Adrenal gland (tissue), 9 donors: ENCODE measurements at regions not wholly inside any gene's neighbourhood (a gene's known extent, or its start where the extent isn't known, plus 50 kb on each side); places are given as distances from the start of the nearest gene placed in this dataset.

Experiments
- DNase-seq, 7 donors: peaks; one replicate each; pipeline ENCODE4 v3.0.0-alpha.2; 2019 to 2020
- H3K27ac ChIP-seq, 5 donors: fragments of 200-600 bp; sonication (generic) in 4 of 5; 1 replicate in 3 of 5; 2 replicates in 2 of 5; pipeline versions ENCODE4 v1.5.1 to v1.8.0; 2016 to 2020; ENCODE audit warnings: mild to moderate bottlenecking in 1 of 5
- H3K27me3 ChIP-seq: fragments of 200-600 bp; 2 replicates; pipeline ENCODE4 v1.8.0; 2021
- H3K36me3 ChIP-seq, 2 donors: fragments of 200-600 bp; replicated peaks in 1 of 2; 1 replicate in 1 of 2; 2 replicates in 1 of 2; pipeline versions ENCODE4 v1.5.1 to v1.8.0; 2018 to 2022
- H3K4me1 ChIP-seq, 2 donors: fragments of 200-600 bp; replicated peaks in 1 of 2; 1 replicate in 1 of 2; 2 replicates in 1 of 2; pipeline versions ENCODE4 v1.5.1 to v1.8.0; 2018 to 2021
- H3K4me3 ChIP-seq, 4 donors: fragments of 200-600 bp; sonication (generic) in 3 of 4; one replicate each; pipeline ENCODE4 v1.5.1; 2016 to 2018
- H3K9me3 ChIP-seq, 3 donors: fragments of 200-600 bp; sonication (generic) in 1 of 3; replicated peaks in 1 of 3; 1 replicate in 2 of 3; 2 replicates in 1 of 3; pipeline versions ENCODE4 v1.5.1 to v1.8.0; 2016 to 2021
- CTCF ChIP-seq, 6 experiments: fragments of 450-650 bp in 4 of 6; fragments of 200-600 bp in 2 of 6; sonication (generic) in 1 of 6; IDR thresholded peaks; 1 replicate in 5 of 6; 2 replicates in 1 of 6; pipeline versions ENCODE4 v1.5.1 to v1.8.0; 2016 to 2021; ENCODE audit warnings: antibody characterized with exemption in 6 of 6, mild to moderate bottlenecking in 2 of 6, moderate library complexity in 1 of 6
- POLR2A ChIP-seq, 2 donors: fragments of 450-650 bp; IDR thresholded peaks; one replicate each; pipeline ENCODE4 v1.6.1; 2017; ENCODE audit warnings: antibody characterized with exemption in 2 of 2, mild to moderate bottlenecking in 2 of 2, moderate library complexity in 1 of 2
- WGBS, 4 donors: extraction: QIAGEN DNeasy Blood & Tissue Kit in 2 of 4; methylation state at CpG; one replicate each; pipeline versions ENCODE4 v1.1.5 to v1.1.7; 2013 to 2017; 5-methylcytosine and 5-hydroxymethylcytosine counted together
- intact Hi-C, 2 donors: fragments of 100-400 bp; cut with DNase I; formaldehyde crosslinking; loops; one replicate each; pipeline versions ENCODE4 v1.14.1 to v1.15.0; 2022 to 2023
- donor health status: healthy with polysubstance abuse.
- donor health status: Bipolar disorder and iron deficiency.
- donor health status: DM: yes; HTN: yes; CAD: no.
- donor health status: DM: no; HTN: no; CAD: no.
- donor health status: DM: no; HTN: no; CAD: no.

- WGBS, 4 donors: 87 to 100% (median 91%) methylated on average over 1 to 2 of the region's 2 CpGs
- intact Hi-C loops: no loop called here
- no peaks in the 10 kb centered on the region for H3K36me3 ChIP-seq
- peaks cover 16% of the 10 kb centered on the region in 2 donors for H3K4me1 ChIP-seq
- no peaks in the 10 kb centered on the region for H3K9me3 ChIP-seq
- TF ChIP-seq CTCF (IDR thresholded peaks at IDR 0.05) (no peak), POLR2A (IDR thresholded peaks at IDR 0.05) (no peak)
- peak in 2 of 7 donors; percentile 12 to 48 for DNase-seq
- no peak overlapping the region for H3K27ac ChIP-seq
- H3K4me3 ChIP-seq: no peak overlapping the region
- no peaks in the 10 kb centered on the region for H3K27me3 ChIP-seq
These were observed 113.9 kb downstream of the COPS8 start for GRCh38 chr2:237199577-237199976.

GRCh38 chr2:237200462-237200861, 114.8 kb downstream of the COPS8 start:
- Histone ChIP-seq H3K4me3 (no peak overlapping the region), H3K9me3 (no peaks in the 10 kb centered on the region), H3K36me3 (no peaks in the 10 kb centered on the region), H3K27ac (no peak overlapping the region), H3K4me1 (peaks cover 16% of the 10 kb centered on the region in 2 donors), H3K27me3 (no peaks in the 10 kb centered on the region)
- TF ChIP-seq CTCF (IDR thresholded peaks at IDR 0.05) (no peak), POLR2A (IDR thresholded peaks at IDR 0.05) (no peak)
- 96 to 100% (median 97%) methylated on average over 3 to 7 of the region's 7 CpGs for WGBS, 4 donors
- intact Hi-C loops: loop anchor here in 1 of 2 donors (10.0 kb wide), 1 partner anchor 114 kb away; no protein-coding TSS in a partner anchor
- peak in 2 of 7 donors; percentile 16 to 41 for DNase-seq

- H3K4me1 ChIP-seq: peaks cover 16% of the 10 kb centered on the region in 2 donors
- no peaks in the 10 kb centered on the region for H3K27me3 ChIP-seq
- WGBS, 4 donors: 41 to 58% (median 50%) methylated on average over 11 to 14 of the region's 14 CpGs
- H3K4me3 ChIP-seq: no peak overlapping the region
- H3K27ac ChIP-seq: peak overlapping the region; percentile 2 to 85 (median 45)
- no peaks in the 10 kb centered on the region for H3K36me3 ChIP-seq
- TF ChIP-seq CTCF (IDR thresholded peaks at IDR 0.05): no peak
- peak in 1 of 2 donors; percentile 22 for TF ChIP-seq POLR2A (IDR thresholded peaks at IDR 0.05)
- intact Hi-C loops: loop anchor here in 1 of 2 donors (10.0 kb wide), 1 partner anchor 113 kb away; no protein-coding TSS in a partner anchor
- DNase-seq: peak; percentile 83 to 94 (median 90)
- H3K9me3 ChIP-seq: no peaks in the 10 kb centered on the region
These were observed 116.0 kb downstream of the COPS8 start for GRCh38 chr2:237201461-237202287.

GRCh38 chr2:237202288-237203030, 116.8 kb downstream of the COPS8 start:
- DNase-seq: peak in 2 of 7 donors; percentile 31 to 46
- H3K4me1 ChIP-seq: peaks cover 16 to 19% of the 10 kb centered on the region in 2 donors

More at GRCh38 chr2:237202288-237203030, 116.8 kb downstream of the COPS8 start:
- Histone ChIP-seq H3K4me3 (no peak overlapping the region), H3K27ac (peak overlapping the region; percentile 2 to 85 (median 45)), H3K27me3 (no peaks in the 10 kb centered on the region), H3K36me3 (no peaks in the 10 kb centered on the region), H3K9me3 (no peaks in the 10 kb centered on the region)
- WGBS, 4 donors: 77 to 85% (median 81%) methylated on average over 13 of the region's 13 CpGs
- intact Hi-C loops: loop anchor here in 1 of 2 donors (10.0 kb wide), 1 partner anchor 112 kb away; no protein-coding TSS in a partner anchor
- TF ChIP-seq POLR2A (IDR thresholded peaks at IDR 0.05) (no peak), CTCF (IDR thresholded peaks at IDR 0.05) (peak in 1 of 6 experiments; percentile 1)
